GM12873 (cell line): ENCODE measurements at regions not wholly inside any gene's neighbourhood (a gene's known extent, or its start where the extent isn't known, plus 50 kb on each side); places are given as distances from the start of the nearest gene placed in this dataset.

Experiments used
- CTCF ChIP-seq: IDR thresholded peaks from 2 replicates; pipeline ENCODE4 v1.5.1; 2012; ENCODE audit warnings: low read depth, mild to moderate bottlenecking, moderate library complexity, low read length, control low read depth; ENCODE audit not compliant: insufficient read depth; ENCODE audit errors: missing control alignments

GRCh38 chr3:26198609-26199008, 408.7 kb downstream of the OXSM start:
- TF ChIP-seq CTCF: no peak

GRCh38 chr3:26202169-26202568, 412.3 kb downstream of the OXSM start:
- no peak for TF ChIP-seq CTCF

- TF ChIP-seq CTCF: no peak
Observed at GRCh38 chr3:26205475-26205874, 415.6 kb downstream of the OXSM start.

- TF ChIP-seq CTCF: no peak
Observed at GRCh38 chr3:26208201-26208600, 414.4 kb upstream of the LRRC3B start.

GRCh38 chr3:26229801-26230200, 392.8 kb upstream of the LRRC3B start:
- TF ChIP-seq CTCF: no peak

GRCh38 chr3:26233374-26233773, 389.2 kb upstream of the LRRC3B start:
- no peak for TF ChIP-seq CTCF

- no peak for TF ChIP-seq CTCF
Observed at GRCh38 chr3:26236531-26236930, 386.0 kb upstream of the LRRC3B start.
